Right lobe of liver (tissue), 6 donors: ENCODE measurements at regions not wholly inside any gene's neighbourhood (a gene's known extent, or its start where the extent isn't known, plus 50 kb on each side); places are given as distances from the start of the nearest gene placed in this dataset.

ENCODE experiments used
- ATAC-seq, 4 donors: fragments of 200-7000 bp; cut with Tn5 transposase; one replicate each; pipeline ENCODE4 v1.9.1; 2020; ENCODE audit warnings: mild to moderate bottlenecking in 4 of 4, moderate library complexity in 4 of 4
- DNase-seq, 3 donors: peaks; one replicate each; pipeline ENCODE4 v3.0.0-alpha.2; 2020
- H3K27ac ChIP-seq, 3 donors: fragments of 200-600 bp; one replicate each; pipeline ENCODE4 v1.8.0; 2022
- H3K27me3 ChIP-seq, 2 donors: fragments of 200-600 bp; one replicate each; pipeline ENCODE4 v1.8.0; 2022
- H3K36me3 ChIP-seq, 4 donors: fragments of 200-600 bp; sonication (generic) in 1 of 4; one replicate each; pipeline versions ENCODE4 v1.5.1 to v1.8.0; 2017 to 2022; ENCODE audit warnings: control low read depth in 1 of 4
- H3K4me1 ChIP-seq, 4 donors: fragments of 200-600 bp; sonication (generic) in 1 of 4; one replicate each; pipeline versions ENCODE4 v1.5.1 to v1.8.0; 2017 to 2022; ENCODE audit warnings: control low read depth in 1 of 4
- H3K4me3 ChIP-seq, 3 donors: fragments of 200-600 bp; one replicate each; pipeline ENCODE4 v1.8.0; 2022
- H3K9me3 ChIP-seq, 4 donors: fragments of 200-600 bp; sonication (generic) in 1 of 4; one replicate each; pipeline versions ENCODE4 v1.5.1 to v1.8.0; 2017 to 2022; ENCODE audit warnings: control low read depth in 1 of 4
- POLR2A ChIP-seq: fragments of 450-650 bp; IDR thresholded peaks from one replicate; pipeline ENCODE4 v1.6.1; 2017; ENCODE audit warnings: antibody characterized with exemption, mild to moderate bottlenecking
- WGBS: methylation state at CpG from one replicate; pipeline ENCODE4 v1.1.6; 2018; ENCODE audit warnings: low coverage, low lambda C conversion rate; ENCODE audit not compliant: insufficient coverage; ENCODE audit errors: missing lambda C conversion rate; 5-methylcytosine and 5-hydroxymethylcytosine counted together
- intact Hi-C, 2 donors: fragments of 100-400 bp; cut with DNase I; formaldehyde crosslinking; loops; one replicate each; pipeline versions ENCODE4 v1.11.2 to v1.14.1; 2022
- TF ChIP-seq, protein P1 (sequence below), 4 donors: fragments of 200-600 bp in 3 of 4; fragments of 450-650 bp in 1 of 4; IDR thresholded peaks; one replicate each; pipeline versions ENCODE4 v1.5.1 to v1.8.0; 2016 to 2022; ENCODE audit warnings: antibody characterized with exemption in 4 of 4, mild to moderate bottlenecking in 2 of 4
- donor health status: DM: no; HTN: yes; CAD: no.
- donor health status: DM: no; HTN: no; CAD: no.
- donor health status: DM: no; HTN: no; CAD: no.
- donor health status: DM: no; HTN: yes; CAD: no.
- donor health status: DM: no; HTN: yes; CAD: no.

DNA sequence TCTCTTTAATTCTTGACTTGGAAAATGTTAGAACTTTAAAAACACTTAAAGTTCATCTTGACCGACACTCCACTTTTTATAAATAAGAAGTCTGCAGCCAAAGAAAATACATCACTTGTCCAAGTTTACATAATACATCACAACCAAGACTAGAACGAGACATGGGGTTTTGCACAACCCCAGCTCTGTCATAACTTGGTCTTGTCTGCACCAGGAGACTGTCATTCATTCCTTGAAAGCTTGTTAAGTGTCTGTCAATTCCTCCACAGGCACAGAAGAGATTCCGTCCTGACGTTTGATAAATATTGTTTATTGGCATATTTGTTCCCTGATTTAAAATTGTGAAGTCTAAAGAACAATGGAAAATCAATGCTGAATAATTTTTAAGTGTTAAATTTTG lies 139.5 kb upstream of the SETBP1 start:
- ATAC-seq (no peak), DNase-seq (no peak)
- TF ChIP-seq POLR2A: no peak
- TF ChIP-seq, protein P1, sequence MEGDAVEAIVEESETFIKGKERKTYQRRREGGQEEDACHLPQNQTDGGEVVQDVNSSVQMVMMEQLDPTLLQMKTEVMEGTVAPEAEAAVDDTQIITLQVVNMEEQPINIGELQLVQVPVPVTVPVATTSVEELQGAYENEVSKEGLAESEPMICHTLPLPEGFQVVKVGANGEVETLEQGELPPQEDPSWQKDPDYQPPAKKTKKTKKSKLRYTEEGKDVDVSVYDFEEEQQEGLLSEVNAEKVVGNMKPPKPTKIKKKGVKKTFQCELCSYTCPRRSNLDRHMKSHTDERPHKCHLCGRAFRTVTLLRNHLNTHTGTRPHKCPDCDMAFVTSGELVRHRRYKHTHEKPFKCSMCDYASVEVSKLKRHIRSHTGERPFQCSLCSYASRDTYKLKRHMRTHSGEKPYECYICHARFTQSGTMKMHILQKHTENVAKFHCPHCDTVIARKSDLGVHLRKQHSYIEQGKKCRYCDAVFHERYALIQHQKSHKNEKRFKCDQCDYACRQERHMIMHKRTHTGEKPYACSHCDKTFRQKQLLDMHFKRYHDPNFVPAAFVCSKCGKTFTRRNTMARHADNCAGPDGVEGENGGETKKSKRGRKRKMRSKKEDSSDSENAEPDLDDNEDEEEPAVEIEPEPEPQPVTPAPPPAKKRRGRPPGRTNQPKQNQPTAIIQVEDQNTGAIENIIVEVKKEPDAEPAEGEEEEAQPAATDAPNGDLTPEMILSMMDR (IDR thresholded peaks at IDR 0.05): no peak
- H3K4me1 ChIP-seq: no peaks in the 10 kb centered on the region
- no peak overlapping the region for H3K27ac ChIP-seq
- H3K27me3 ChIP-seq: no peaks in the 10 kb centered on the region
- 57% methylated on average over 4 of the region's 4 CpGs for WGBS
- H3K9me3 ChIP-seq: no peaks in the 10 kb centered on the region
- intact Hi-C loops: no loop called here
- H3K4me3 ChIP-seq: no peak overlapping the region
- no peaks in the 10 kb centered on the region for H3K36me3 ChIP-seq

DNA sequence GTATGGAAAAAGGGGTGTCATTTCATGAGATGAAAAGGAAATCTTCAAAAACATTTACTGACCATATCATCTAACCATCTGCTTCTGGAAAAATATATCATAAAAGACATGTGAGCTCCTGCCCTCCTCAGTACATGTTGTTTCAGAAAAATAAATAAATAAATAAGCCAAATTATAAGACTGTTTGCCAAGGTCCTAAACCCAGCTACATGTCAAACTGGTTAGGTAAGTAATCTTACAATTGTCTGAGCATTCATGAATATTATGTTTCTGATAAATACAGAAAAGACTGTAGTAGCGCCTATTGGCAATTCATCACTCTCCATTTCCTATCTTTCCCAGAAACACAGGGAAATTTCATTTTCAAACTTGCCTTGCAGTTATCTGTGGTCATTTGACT lies 138.9 kb upstream of the SETBP1 start:
- 0% methylated on average over 1 of the region's 1 CpG for WGBS

DNA sequence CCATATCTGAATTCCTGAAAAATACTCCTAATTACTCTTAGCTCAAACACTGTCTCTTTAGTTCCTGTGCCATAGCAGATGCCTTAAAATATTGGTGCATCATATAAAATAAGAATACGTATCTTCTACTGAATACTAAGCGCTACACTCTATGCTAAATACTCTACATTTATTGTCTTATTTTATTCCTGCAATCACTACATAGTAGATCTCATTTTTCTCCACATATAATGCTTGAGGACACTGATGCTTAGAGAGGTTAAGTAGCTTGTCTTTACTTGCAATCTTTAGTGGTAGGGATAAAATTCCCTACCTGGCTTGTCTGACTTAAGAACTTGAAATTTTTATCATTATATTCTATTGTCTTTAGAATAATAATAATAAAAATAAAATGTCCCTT lies 137.3 kb upstream of the SETBP1 start:
- ATAC-seq (no peak), DNase-seq (no peak)
- WGBS: 94% methylated on average over 2 of the region's 2 CpGs
- Histone ChIP-seq H3K36me3 (no peaks in the 10 kb centered on the region), H3K27ac (no peak overlapping the region), H3K9me3 (no peaks in the 10 kb centered on the region), H3K4me3 (no peak overlapping the region), H3K27me3 (no peaks in the 10 kb centered on the region), H3K4me1 (no peaks in the 10 kb centered on the region)
- intact Hi-C loops: no loop called here
- TF ChIP-seq, protein P1 (IDR thresholded peaks at IDR 0.05): no peak
- TF ChIP-seq POLR2A: no peak

More for the DNA sequence above, 138.9 kb upstream of the SETBP1 start:
- no peak for ATAC-seq
- Histone ChIP-seq H3K27me3 (no peaks in the 10 kb centered on the region), H3K9me3 (no peaks in the 10 kb centered on the region), H3K27ac (no peak overlapping the region), H3K4me3 (no peak overlapping the region), H3K4me1 (no peaks in the 10 kb centered on the region), H3K36me3 (no peaks in the 10 kb centered on the region)
- DNase-seq: no peak
- intact Hi-C loops: no loop called here
- TF ChIP-seq, protein P1 (IDR thresholded peaks at IDR 0.05): no peak
- TF ChIP-seq POLR2A: no peak

DNA sequence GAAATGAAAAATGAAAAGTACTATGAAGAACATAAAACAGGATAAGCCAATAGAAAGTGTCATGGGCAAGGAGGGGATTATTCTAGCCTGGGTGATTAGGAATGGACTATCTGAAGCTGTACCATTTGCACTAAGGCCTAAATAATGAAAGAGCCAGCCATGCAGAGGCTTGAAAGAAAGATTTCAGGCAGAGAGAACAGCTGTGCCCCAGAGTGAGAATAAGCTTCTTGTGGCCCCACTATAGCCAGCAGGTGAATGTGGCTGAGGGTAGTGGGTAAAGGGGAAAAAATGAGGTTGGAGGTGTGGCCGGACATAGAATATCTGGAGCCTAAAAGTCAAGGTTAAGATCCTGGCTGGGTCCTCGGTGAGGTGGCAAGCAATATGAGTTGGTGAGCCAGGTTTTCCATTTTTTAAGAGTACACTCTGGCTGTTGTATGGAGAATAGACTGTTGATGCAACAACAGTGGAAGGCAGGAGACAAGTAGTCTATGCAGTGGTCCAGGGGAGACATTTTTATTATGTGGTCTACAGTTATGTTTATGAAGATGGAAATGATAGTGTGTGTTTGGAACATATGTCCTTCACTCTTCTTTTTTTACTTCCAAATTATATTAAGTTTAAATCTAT lies 135.2 kb upstream of the SETBP1 start:
- Histone ChIP-seq H3K4me1 (no peaks in the 10 kb centered on the region), H3K4me3 (no peak overlapping the region), H3K9me3 (no peaks in the 10 kb centered on the region), H3K27me3 (no peaks in the 10 kb centered on the region), H3K27ac (no peak overlapping the region), H3K36me3 (no peaks in the 10 kb centered on the region)
- DNase-seq: no peak
- WGBS: 68% methylated on average over 2 of the region's 2 CpGs
- ATAC-seq: no peak
- TF ChIP-seq, protein P1 (IDR thresholded peaks at IDR 0.05): no peak
- TF ChIP-seq POLR2A: no peak
- intact Hi-C loops: no loop called here

DNA sequence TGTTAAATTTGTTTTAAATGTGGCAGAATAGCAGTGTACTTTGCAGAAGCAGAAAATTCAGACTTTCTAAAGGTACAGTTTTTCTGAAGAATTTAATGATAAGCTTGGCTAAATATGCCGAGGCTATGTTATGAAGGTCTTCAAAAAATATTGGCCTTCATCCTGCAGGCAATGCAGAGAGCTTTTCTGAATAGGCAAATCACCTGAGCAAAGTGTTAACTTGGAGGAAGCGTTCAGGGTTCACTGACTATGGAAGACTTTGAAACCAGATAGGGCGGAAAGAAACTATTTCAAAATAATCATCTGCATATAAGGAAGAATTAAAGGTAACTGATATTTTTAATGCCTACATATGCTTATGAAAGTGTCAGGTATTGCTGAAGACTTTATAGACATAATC lies 133.7 kb upstream of the SETBP1 start:
- DNase-seq (no peak), ATAC-seq (no peak)
- H3K27me3 ChIP-seq: no peaks in the 10 kb centered on the region
- TF ChIP-seq POLR2A: no peak
- TF ChIP-seq, protein P1 (IDR thresholded peaks at IDR 0.05): no peak
- 61% methylated on average over 3 of the region's 3 CpGs for WGBS
- H3K36me3 ChIP-seq: no peaks in the 10 kb centered on the region
- no peak overlapping the region for H3K27ac ChIP-seq
- no peak overlapping the region for H3K4me3 ChIP-seq
- H3K9me3 ChIP-seq: no peaks in the 10 kb centered on the region
- intact Hi-C loops: no loop called here
- no peaks in the 10 kb centered on the region for H3K4me1 ChIP-seq
